T-helper 2 cell treated with Interferon-gamma antibody and Interleukin-4, amounts not matched to agents 5 μg/mL and 100 μg/mL, for 36 hours (primary cell): ENCODE measurements at regions not wholly inside any gene's neighbourhood (a gene's known extent, or its start where the extent isn't known, plus 50 kb on each side); places are given as distances from the start of the nearest gene placed in this dataset.

Experiments
- DNase-seq: peaks from one replicate; pipeline ENCODE4 v3.0.0; 2021; ENCODE audit warnings: low spot score
- H3K27ac Mint-ChIP-seq: one replicate; pipeline ENCODE4 v1.8.0; 2021; ENCODE audit warnings: mild to moderate bottlenecking, mixed read lengths
- H3K27me3 Mint-ChIP-seq: one replicate; pipeline ENCODE4 v1.8.0; 2021; ENCODE audit warnings: low read depth, mixed read lengths
- H3K36me3 Mint-ChIP-seq: one replicate; pipeline ENCODE4 v1.8.0; 2021; ENCODE audit warnings: low read depth, mixed read lengths
- H3K4me1 Mint-ChIP-seq: one replicate; pipeline ENCODE4 v1.8.0; 2021; ENCODE audit warnings: low read depth, mixed read lengths
- H3K4me3 Mint-ChIP-seq: one replicate; pipeline ENCODE4 v1.8.0; 2022; ENCODE audit warnings: mild to moderate bottlenecking, moderate library complexity, mixed read lengths
- H3K9me3 Mint-ChIP-seq: one replicate; pipeline ENCODE4 v1.8.0; 2021; ENCODE audit warnings: mixed read lengths

- Mint-ChIP-seq H3K27ac (no peak overlapping the region), H3K9me3 (no peaks in the 10 kb centered on the region), H3K27me3 (peaks cover 4% of the 10 kb centered on the region)
Measured at GRCh38 chr10:123480845-123481244, 185.3 kb upstream of the GPR26 start.

GRCh38 chr10:123484722-123485121 is 181.4 kb upstream of the GPR26 start:
- Mint-ChIP-seq H3K4me3 (no peak overlapping the region), H3K27me3 (peaks cover 8% of the 10 kb centered on the region), H3K4me1 (no peaks in the 10 kb centered on the region)

More at GRCh38 chr10:123480845-123481244, 185.3 kb upstream of the GPR26 start:
- no peak overlapping the region for H3K4me3 Mint-ChIP-seq
- no peak for DNase-seq
- H3K4me1 Mint-ChIP-seq: no peaks in the 10 kb centered on the region
- no peaks in the 10 kb centered on the region for H3K36me3 Mint-ChIP-seq

GRCh38 chr10:123485341-123485960 is 180.7 kb upstream of the GPR26 start:
- H3K36me3 Mint-ChIP-seq: no peaks in the 10 kb centered on the region
- no peak overlapping the region for H3K4me3 Mint-ChIP-seq
- H3K4me1 Mint-ChIP-seq: no peaks in the 10 kb centered on the region
- H3K27ac Mint-ChIP-seq: no peak overlapping the region
- peaks cover 8% of the 10 kb centered on the region for H3K27me3 Mint-ChIP-seq
- H3K9me3 Mint-ChIP-seq: no peaks in the 10 kb centered on the region
- DNase-seq: no peak

More at GRCh38 chr10:123484722-123485121, 181.4 kb upstream of the GPR26 start:
- H3K9me3 Mint-ChIP-seq: no peaks in the 10 kb centered on the region
- no peaks in the 10 kb centered on the region for H3K36me3 Mint-ChIP-seq
- no peak for DNase-seq
- no peak overlapping the region for H3K27ac Mint-ChIP-seq

- H3K4me1 Mint-ChIP-seq: no peaks in the 10 kb centered on the region
- no peaks in the 10 kb centered on the region for H3K9me3 Mint-ChIP-seq
- no peak for DNase-seq
- H3K27ac Mint-ChIP-seq: no peak overlapping the region
- peaks cover 8% of the 10 kb centered on the region for H3K27me3 Mint-ChIP-seq
- no peaks in the 10 kb centered on the region for H3K36me3 Mint-ChIP-seq
- H3K4me3 Mint-ChIP-seq: no peak overlapping the region
Measured at GRCh38 chr10:123488436-123488835, 177.7 kb upstream of the GPR26 start.

- H3K27me3 Mint-ChIP-seq: peaks cover 3% of the 10 kb centered on the region
- no peaks in the 10 kb centered on the region for H3K4me1 Mint-ChIP-seq
- H3K27ac Mint-ChIP-seq: no peak overlapping the region
Measured at GRCh38 chr10:123491364-123491763, 174.8 kb upstream of the GPR26 start.

GRCh38 chr10:123492016-123492415 is 174.1 kb upstream of the GPR26 start:
- Mint-ChIP-seq H3K36me3 (no peaks in the 10 kb centered on the region), H3K27me3 (no peaks in the 10 kb centered on the region), H3K27ac (no peak overlapping the region), H3K4me1 (no peaks in the 10 kb centered on the region), H3K4me3 (no peak overlapping the region), H3K9me3 (no peaks in the 10 kb centered on the region)
- DNase-seq: no peak

More at GRCh38 chr10:123491364-123491763, 174.8 kb upstream of the GPR26 start:
- Mint-ChIP-seq H3K4me3 (no peak overlapping the region), H3K9me3 (no peaks in the 10 kb centered on the region), H3K36me3 (no peaks in the 10 kb centered on the region)
- no peak for DNase-seq

- no peak for DNase-seq
- H3K36me3 Mint-ChIP-seq: no peaks in the 10 kb centered on the region
- no peak overlapping the region for H3K27ac Mint-ChIP-seq
- H3K27me3 Mint-ChIP-seq: peaks cover under 1% of the 10 kb centered on the region
- no peaks in the 10 kb centered on the region for H3K4me1 Mint-ChIP-seq
- H3K9me3 Mint-ChIP-seq: no peaks in the 10 kb centered on the region
- no peak overlapping the region for H3K4me3 Mint-ChIP-seq
Measured at GRCh38 chr10:123494301-123494808, 171.8 kb upstream of the GPR26 start.

- H3K9me3 Mint-ChIP-seq: no peaks in the 10 kb centered on the region
- peaks cover 2% of the 10 kb centered on the region for H3K27me3 Mint-ChIP-seq
- no peaks in the 10 kb centered on the region for H3K36me3 Mint-ChIP-seq
- no peak for DNase-seq
- no peak overlapping the region for H3K27ac Mint-ChIP-seq
- no peak overlapping the region for H3K4me3 Mint-ChIP-seq
- H3K4me1 Mint-ChIP-seq: no peaks in the 10 kb centered on the region
Measured at GRCh38 chr10:123496375-123496774, 169.8 kb upstream of the GPR26 start.

GRCh38 chr10:123496996-123497660 is 169.0 kb upstream of the GPR26 start:
- Mint-ChIP-seq H3K27me3 (peaks cover 2% of the 10 kb centered on the region), H3K36me3 (no peaks in the 10 kb centered on the region), H3K4me3 (no peak overlapping the region), H3K27ac (no peak overlapping the region), H3K4me1 (no peaks in the 10 kb centered on the region), H3K9me3 (no peaks in the 10 kb centered on the region)
- no peak for DNase-seq

GRCh38 chr10:123500110-123500509 is 166.0 kb upstream of the GPR26 start:
- H3K27me3 Mint-ChIP-seq: peaks cover 2% of the 10 kb centered on the region
- no peaks in the 10 kb centered on the region for H3K9me3 Mint-ChIP-seq

GRCh38 chr10:123501148-123501547 is 165.0 kb upstream of the GPR26 start:
- H3K27me3 Mint-ChIP-seq: peaks cover 2% of the 10 kb centered on the region
- H3K9me3 Mint-ChIP-seq: no peaks in the 10 kb centered on the region
- H3K27ac Mint-ChIP-seq: no peak overlapping the region
- H3K4me3 Mint-ChIP-seq: no peak overlapping the region
- no peaks in the 10 kb centered on the region for H3K36me3 Mint-ChIP-seq
- H3K4me1 Mint-ChIP-seq: no peaks in the 10 kb centered on the region
- DNase-seq: no peak

More at GRCh38 chr10:123500110-123500509, 166.0 kb upstream of the GPR26 start:
- H3K27ac Mint-ChIP-seq: no peak overlapping the region
- no peaks in the 10 kb centered on the region for H3K4me1 Mint-ChIP-seq
- no peak overlapping the region for H3K4me3 Mint-ChIP-seq
- DNase-seq: no peak
- no peaks in the 10 kb centered on the region for H3K36me3 Mint-ChIP-seq

GRCh38 chr10:123502983-123503382 is 163.2 kb upstream of the GPR26 start:
- Mint-ChIP-seq H3K9me3 (no peaks in the 10 kb centered on the region), H3K4me1 (no peaks in the 10 kb centered on the region), H3K36me3 (no peaks in the 10 kb centered on the region), H3K27me3 (peaks cover 2% of the 10 kb centered on the region), H3K4me3 (no peak overlapping the region), H3K27ac (no peak overlapping the region)
- no peak for DNase-seq

GRCh38 chr10:123506455-123506854 is 159.7 kb upstream of the GPR26 start:
- Mint-ChIP-seq H3K36me3 (no peaks in the 10 kb centered on the region), H3K27ac (no peak overlapping the region), H3K4me3 (no peak overlapping the region), H3K27me3 (no peaks in the 10 kb centered on the region), H3K9me3 (no peaks in the 10 kb centered on the region), H3K4me1 (no peaks in the 10 kb centered on the region)
- no peak for DNase-seq

- H3K9me3 Mint-ChIP-seq: no peaks in the 10 kb centered on the region
- no peaks in the 10 kb centered on the region for H3K36me3 Mint-ChIP-seq
- no peaks in the 10 kb centered on the region for H3K4me1 Mint-ChIP-seq
- no peaks in the 10 kb centered on the region for H3K27me3 Mint-ChIP-seq
- no peak overlapping the region for H3K27ac Mint-ChIP-seq
- H3K4me3 Mint-ChIP-seq: no peak overlapping the region
- no peak for DNase-seq
Measured at GRCh38 chr10:123507298-123507697, 158.9 kb upstream of the GPR26 start.
